ENCODE measurements at regions not wholly inside any gene's neighbourhood (a gene's known extent, or its start where the extent isn't known, plus 50 kb on each side); places are given as distances from the start of the nearest gene placed in this dataset.

- H3K4me1 ChIP-seq = no peaks in the 10 kb centered on the region
- H3K4me3 ChIP-seq = no peak overlapping the region
- no peak for DNase-seq
- H3K27ac ChIP-seq = no peak overlapping the region
- TF ChIP-seq POLR2A (IDR thresholded peaks at IDR 0.05) (no peak), CTCF (IDR thresholded peaks at IDR 0.05) (no peak)
- H3K9me3 ChIP-seq = no peaks in the 10 kb centered on the region
- no peaks in the 10 kb centered on the region for H3K27me3 ChIP-seq
- H3K36me3 ChIP-seq (ENCODE audit: low read depth, missing control alignments) = no peaks in the 10 kb centered on the region
- intact Hi-C loops (cut with DNase I; ENCODE audit: low total_unique reads) = no loop called here
Measured at GRCh38 chrX:79089896-79090584, 54.4 kb upstream of the GPR174 start.

GRCh38 chrX:79094075-79094832, 50.2 kb upstream of the GPR174 start:
- Histone ChIP-seq H3K9me3 (no peaks in the 10 kb centered on the region), H3K4me3 (no peak overlapping the region), H3K36me3 (ENCODE audit: low read depth, missing control alignments) (no peaks in the 10 kb centered on the region), H3K4me1 (no peaks in the 10 kb centered on the region), H3K27ac (no peak overlapping the region), H3K27me3 (no peaks in the 10 kb centered on the region)
- intact Hi-C loops (cut with DNase I; ENCODE audit: low total_unique reads) = no loop called here
- no peak for DNase-seq
- WGBS, 2 donors = 85 to 86% methylated on average over 4 of the region's 4 CpGs
- TF ChIP-seq CTCF (IDR thresholded peaks at IDR 0.05) (no peak), POLR2A (IDR thresholded peaks at IDR 0.05) (no peak)

All from testis (tissue), 2 donors.